ENCODE measurements at regions not wholly inside any gene's neighbourhood (a gene's known extent, or its start where the extent isn't known, plus 50 kb on each side); places are given as distances from the start of the nearest gene placed in this dataset.

DNA sequence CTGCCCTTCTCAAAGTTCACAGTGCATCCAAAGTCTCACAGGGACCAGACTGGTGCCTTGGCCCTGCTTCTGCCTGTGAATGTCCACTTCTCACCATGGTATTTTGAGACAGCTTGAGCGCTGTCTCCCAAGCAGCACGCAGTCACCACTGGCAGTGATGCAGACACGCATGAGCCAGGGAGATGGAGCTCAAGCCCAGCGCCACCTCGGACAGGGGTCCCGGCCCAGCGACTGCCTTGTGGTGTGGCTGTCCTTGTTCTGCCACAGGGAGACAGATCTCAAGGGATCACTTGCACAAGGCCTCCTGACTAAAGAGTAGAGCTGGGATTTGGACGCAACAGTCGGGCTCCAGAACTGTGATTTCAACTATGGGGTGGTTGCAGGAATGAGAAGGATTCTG lies 92.6 kb upstream of the MBL2 start:
- TF ChIP-seq, protein P1, sequence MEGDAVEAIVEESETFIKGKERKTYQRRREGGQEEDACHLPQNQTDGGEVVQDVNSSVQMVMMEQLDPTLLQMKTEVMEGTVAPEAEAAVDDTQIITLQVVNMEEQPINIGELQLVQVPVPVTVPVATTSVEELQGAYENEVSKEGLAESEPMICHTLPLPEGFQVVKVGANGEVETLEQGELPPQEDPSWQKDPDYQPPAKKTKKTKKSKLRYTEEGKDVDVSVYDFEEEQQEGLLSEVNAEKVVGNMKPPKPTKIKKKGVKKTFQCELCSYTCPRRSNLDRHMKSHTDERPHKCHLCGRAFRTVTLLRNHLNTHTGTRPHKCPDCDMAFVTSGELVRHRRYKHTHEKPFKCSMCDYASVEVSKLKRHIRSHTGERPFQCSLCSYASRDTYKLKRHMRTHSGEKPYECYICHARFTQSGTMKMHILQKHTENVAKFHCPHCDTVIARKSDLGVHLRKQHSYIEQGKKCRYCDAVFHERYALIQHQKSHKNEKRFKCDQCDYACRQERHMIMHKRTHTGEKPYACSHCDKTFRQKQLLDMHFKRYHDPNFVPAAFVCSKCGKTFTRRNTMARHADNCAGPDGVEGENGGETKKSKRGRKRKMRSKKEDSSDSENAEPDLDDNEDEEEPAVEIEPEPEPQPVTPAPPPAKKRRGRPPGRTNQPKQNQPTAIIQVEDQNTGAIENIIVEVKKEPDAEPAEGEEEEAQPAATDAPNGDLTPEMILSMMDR (IDR thresholded peaks at IDR 0.05) = no peak
- TF ChIP-seq POLR2A (IDR thresholded peaks at IDR 0.05) = no peak
